NT2/D1 (cell line): ENCODE measurements at regions not wholly inside any gene's neighbourhood (a gene's known extent, or its start where the extent isn't known, plus 50 kb on each side); places are given as distances from the start of the nearest gene placed in this dataset.

Source experiments
- SUZ12 ChIP-seq: IDR thresholded peaks from 2 replicates; pipeline ENCODE4 v1.6.1; 2011; ENCODE audit not compliant: insufficient read length, insufficient read depth; ENCODE audit errors: extremely low read depth
- YY1 ChIP-seq: IDR thresholded peaks from 2 replicates; pipeline ENCODE4 v1.6.1; 2011; ENCODE audit not compliant: insufficient read length, insufficient read depth
- ZNF274 ChIP-seq: IDR thresholded peaks from 2 replicates; pipeline ENCODE4 v1.6.1; 2011; ENCODE audit warnings: mild to moderate bottlenecking, low read depth, low read length

DNA sequence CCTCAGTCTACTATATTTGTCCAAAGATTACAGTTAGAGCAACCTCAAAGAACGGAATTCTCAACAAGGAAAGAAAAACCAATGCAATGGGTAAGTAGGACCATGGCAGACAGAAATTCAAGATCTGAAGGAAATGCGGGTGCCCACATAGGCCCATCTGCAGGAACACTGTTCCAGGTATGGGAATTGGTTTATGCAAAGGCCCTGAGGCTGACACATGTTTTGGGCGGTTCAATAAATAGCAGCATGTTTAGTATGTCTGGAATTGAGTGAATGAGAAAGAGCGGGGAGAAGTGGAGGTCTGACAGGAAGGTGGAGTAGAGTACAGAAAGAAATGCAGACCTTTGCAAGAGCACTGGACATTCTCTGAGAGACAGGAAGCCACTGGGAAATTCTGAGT, 164.7 kb upstream of the KLF12 start:
- TF ChIP-seq ZNF274 = no peak
- no peak for TF ChIP-seq SUZ12
- no peak for TF ChIP-seq YY1
